GM18907 (cell line): ENCODE measurements at regions not wholly inside any gene's neighbourhood (a gene's known extent, or its start where the extent isn't known, plus 50 kb on each side); places are given as distances from the start of the nearest gene placed in this dataset.
"Not testable (repeated sequence)": the region's sequence is repeated elsewhere in the genome, so short reads cannot be mapped to it uniquely, and the experiment has no call there.

Experiments used
- ATAC-seq: cut with Tn5 transposase; IDR thresholded peaks from one replicate; pipeline ENCODE4 v1.9.1; 2021; ENCODE audit warnings: mild to moderate bottlenecking, moderate library complexity; ENCODE audit not compliant: unreplicated experiment

DNA sequence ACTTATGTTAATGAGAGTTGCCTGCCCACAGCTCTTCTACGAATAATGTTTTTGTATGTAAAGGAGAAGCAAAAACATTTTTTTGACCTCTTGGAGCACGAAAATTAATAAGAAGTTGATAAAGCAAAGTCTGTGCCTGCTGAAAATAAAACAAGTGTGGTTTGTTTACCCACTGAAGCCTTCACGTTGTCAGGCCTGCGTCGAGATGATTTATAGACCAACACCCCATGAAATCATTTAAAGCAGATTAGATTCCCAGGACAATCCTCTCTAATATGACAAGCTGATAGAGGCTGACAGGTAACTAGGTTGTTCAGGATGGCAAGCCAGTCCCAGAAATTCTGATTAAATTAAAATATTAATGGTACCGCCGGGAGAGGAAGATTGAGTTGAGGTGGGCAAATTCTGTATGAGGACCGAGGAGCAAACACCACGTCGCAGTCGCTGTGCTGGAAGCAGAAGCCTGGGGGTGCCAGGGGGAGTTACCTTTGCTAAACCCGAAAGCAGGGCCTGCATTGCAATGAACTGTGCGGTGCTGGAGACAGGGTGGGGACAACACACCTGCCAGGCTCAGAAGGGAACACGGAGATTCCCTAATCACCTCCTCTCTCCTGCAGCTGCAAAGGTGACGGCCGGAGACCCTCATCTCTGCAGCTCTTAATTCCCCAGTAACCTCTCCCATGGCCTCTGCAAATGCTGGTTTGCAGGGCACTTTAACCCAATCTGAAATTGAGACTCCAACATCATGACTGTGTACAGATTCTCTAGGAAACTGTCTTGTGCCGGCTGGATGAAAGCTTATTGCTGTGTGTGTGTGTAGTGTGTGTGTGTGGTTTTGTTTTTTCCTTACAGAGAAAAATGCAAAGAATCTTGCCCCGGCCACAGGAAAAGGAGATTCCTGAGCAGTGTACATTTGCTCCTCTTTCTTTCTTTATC lies 2805.9 kb downstream of the RPIA start:
- not testable (repeated sequence) for ATAC-seq

GRCh38 chr2:91498065-91498449 lies 2806.6 kb downstream of the RPIA start:
- not testable (repeated sequence) for ATAC-seq

DNA sequence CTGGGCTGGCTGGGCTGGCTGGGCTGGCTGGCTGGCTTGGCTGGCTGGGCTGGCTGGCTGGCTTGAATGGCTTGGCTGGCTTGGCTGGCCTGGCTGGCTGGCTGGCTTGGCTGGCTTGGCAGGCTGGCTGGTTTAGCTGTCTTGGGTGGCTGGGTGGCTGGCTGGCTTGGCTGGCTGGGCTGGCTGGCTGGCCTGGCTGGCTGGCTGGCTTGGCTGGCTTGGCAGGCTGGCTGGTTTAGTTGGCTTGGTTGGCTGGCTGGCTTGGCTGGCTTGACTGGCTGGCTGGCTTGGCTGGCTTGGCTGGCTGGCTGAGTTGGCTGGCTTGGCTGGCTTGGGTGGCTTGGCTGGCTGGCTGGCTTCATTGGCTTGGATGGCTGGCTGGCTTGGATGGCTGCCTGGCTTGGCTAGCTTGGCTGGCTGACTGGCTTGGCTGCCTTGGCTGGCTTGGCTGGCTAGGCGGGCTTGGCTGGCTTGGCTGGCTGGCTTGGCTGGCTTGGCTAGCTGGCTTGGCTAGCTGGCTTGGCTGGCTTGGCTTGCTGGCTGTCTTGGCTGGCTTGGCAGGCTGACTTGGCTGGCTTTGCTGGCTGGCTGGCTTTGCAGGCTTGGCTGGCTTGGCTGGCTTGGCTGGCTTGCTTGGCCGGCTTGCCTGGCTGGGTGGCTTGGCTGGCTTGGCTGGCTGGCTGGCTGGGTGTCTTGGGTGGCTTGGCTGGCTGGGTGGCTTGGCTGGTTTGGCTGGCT lies 2807.2 kb downstream of the RPIA start:
- ATAC-seq, result not testable (repeated sequence)

GRCh38 chr2:91499431-91500050 lies 2808.1 kb downstream of the RPIA start:
- not testable (repeated sequence) for ATAC-seq

GRCh38 chr2:91500246-91500977 lies 2808.9 kb downstream of the RPIA start:
- ATAC-seq, result not testable (repeated sequence)

- ATAC-seq, result not testable (repeated sequence)
Observed at GRCh38 chr2:91500978-91501310, 2809.5 kb downstream of the RPIA start.

DNA sequence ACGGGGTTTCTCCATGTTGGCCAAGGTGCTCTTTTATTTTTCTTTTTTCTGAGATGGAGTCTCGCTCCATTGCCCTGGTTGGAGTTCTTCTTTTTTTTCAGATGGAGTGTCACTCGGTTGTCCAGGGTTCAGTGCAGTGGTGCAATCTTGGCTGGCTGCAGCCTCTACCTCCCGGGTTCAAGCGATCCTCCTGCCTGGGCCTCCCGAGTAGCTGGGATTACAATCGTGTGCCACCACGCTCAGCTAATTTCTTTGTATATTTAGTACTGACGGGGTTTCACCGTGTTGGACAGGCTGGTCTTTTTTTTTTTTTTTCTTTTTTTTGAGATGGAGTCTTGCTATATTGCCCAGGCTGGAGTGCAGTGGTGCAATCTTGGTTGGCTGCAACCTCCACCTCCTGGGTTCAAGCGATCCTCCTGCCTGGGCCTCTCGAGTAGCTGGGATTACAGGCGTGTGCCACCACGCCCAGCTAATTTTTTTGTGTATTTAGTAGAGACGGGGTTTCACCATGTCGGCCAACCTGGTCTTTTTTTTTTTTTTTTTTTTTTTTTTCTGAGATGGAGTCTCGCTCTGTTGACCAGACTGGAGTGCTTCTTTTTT lies 2810.1 kb downstream of the RPIA start:
- ATAC-seq, result not testable (repeated sequence)

- ATAC-seq, result not testable (repeated sequence)
Observed at GRCh38 chr2:91503572-91503958, 2812.1 kb downstream of the RPIA start.

DNA sequence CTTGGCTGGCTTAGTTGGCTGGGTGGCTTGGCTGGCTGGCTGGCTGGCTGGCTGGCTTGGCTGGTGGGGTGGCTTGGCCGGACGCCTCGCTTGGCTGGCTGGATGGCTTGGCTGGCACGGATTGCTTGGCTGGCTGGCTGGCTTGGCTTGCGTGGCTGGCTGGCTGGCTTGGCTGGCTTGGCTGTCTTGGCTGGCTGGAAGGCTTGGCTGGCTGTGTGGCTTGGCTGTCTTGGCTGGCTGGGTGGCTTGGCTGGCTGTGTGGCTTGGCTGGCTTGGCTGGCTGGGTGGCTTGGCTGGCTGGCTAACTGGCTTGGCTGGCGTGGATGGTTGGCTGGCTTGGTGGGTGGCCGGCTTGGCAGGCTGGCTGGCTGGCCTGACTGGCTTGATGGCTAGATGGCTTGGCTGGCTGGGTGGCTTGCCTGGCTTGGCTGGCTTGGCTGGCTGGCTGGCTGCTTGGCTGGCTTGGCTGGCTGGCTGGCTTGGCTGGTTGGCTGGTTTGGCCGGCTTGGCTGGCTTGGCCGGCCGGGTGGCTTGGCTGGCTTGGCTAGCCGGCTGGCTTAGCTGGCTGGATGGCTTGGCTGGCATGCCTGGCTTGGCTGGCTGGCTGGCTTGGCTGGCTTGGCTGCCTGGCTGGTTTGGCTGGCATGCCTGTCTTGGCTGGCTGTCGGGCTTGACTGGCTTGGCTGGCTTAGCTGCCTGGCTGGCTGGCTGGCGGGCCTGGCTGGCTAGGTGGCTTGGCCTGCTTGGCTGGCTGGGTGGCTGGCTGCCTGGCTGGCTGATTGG lies 2812.7 kb downstream of the RPIA start:
- ATAC-seq, result not testable (repeated sequence)

DNA sequence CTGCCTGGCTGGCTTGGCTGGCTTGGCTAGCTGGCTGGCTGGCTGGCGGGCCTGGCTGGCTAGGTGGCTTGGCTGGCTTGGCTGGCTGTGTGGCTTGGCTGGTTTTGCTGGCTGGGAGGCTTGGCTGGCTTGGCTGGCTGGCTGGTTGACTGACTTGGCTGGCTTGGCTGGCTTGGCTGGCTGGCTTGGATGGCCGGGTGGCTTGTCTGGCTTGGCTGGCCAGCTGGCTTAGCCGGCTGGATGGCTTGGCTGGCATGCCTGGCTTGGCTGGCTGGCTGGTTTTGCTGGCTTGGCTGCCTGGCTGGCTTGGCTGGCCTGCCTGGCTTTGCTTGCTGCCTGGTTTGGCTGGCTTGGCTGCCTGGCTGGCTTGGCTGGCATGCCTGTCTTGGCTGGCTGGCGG lies 2817.3 kb downstream of the RPIA start:
- ATAC-seq, result not testable (repeated sequence)

DNA sequence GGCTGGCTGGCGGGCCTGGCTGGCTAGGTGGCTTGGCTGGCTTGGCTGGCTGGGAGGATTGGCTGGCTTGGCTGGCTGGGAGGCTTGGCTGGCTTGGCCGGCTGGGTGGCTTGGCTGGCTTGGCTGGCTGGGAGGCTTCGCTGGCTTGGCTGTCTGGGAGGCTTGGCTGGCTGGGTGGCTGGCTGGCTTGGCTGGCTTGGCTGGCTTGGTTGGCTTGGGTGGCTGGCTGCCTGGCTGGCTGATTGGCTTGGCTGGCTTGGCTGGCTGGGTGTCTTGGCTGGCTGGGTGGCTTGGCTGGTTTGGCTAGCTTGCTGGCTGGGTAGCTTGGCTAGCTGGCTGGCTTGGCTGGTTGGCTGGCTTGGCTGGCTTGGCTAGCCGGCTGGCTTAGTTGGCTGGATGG lies 2817.8 kb downstream of the RPIA start:
- not testable (repeated sequence) for ATAC-seq

GRCh38 chr2:91511166-91511565 lies 2819.7 kb downstream of the RPIA start:
- not testable (repeated sequence) for ATAC-seq

GRCh38 chr2:91515966-91516365 lies 2824.5 kb downstream of the RPIA start:
- not testable (repeated sequence) for ATAC-seq

DNA sequence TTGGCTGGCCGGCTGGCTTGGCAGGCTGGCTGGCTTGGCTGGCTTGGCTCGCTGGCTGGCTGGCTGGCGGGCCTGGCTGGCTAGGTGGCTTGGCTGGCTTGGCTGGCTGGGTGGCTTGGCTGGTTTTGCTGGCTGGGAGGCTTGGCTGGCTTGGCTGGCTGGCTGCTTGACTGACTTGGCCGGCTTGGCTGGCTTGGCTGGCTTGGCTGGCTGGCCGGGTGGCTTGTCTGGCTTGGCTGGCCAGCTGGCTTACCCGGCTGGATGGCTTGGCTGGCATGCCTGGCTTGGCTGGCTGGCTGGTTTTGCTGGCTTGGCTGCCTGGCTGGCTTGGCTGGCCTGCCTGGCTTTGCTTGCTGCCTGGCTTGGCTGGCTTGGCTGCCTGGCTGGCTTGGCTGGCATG lies 2825.2 kb downstream of the RPIA start:
- ATAC-seq, result not testable (repeated sequence)

GRCh38 chr2:91517846-91518245 lies 2826.4 kb downstream of the RPIA start:
- ATAC-seq, result not testable (repeated sequence)

DNA sequence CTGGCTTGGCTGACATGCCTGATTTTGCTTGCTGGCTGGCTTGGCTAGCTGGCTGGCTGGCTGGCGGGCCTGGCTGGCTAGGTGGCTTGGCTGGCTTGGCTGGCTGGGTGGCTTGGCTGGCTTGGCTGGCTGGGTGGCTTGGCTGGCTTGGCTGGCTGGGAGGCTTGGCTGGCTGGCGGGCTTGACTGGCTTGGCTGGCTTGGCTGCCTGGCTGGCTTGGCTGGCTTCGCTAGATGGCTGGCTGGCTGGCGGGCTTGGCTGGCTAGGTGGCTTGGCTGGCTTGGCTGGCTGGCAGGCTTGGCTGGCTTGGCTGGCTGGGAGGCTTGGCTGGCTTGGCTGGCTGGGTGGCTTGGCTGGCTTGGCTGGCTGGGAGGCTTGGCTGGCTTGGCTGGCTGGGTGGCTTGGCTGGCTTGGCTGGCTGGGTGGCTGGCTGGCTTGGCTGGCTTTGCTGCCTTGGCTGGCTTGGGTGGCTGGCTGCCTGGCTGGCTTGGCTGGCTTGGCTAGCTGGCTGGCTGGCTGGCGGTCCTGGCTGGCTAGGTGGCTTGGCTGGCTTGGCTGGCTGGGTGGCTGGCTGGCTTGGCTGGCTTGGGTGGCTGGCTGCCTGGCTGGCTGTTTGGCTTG lies 2827.0 kb downstream of the RPIA start:
- not testable (repeated sequence) for ATAC-seq

- not testable (repeated sequence) for ATAC-seq
Observed at GRCh38 chr2:91519359-91519758, 2827.9 kb downstream of the RPIA start.

- ATAC-seq, result not testable (repeated sequence)
Observed at GRCh38 chr2:91519914-91520313, 2828.4 kb downstream of the RPIA start.

GRCh38 chr2:91520523-91520922 lies 2829.1 kb downstream of the RPIA start:
- not testable (repeated sequence) for ATAC-seq
